Stimulated activated CD4-positive, alpha-beta T cell treated with anti-CD3 and anti-CD28 coated beads, Interleukin-4, amount 100 ng/mL, for 48 hours (primary cell): ENCODE measurements at regions not wholly inside any gene's neighbourhood (a gene's known extent, or its start where the extent isn't known, plus 50 kb on each side); places are given as distances from the start of the nearest gene placed in this dataset.

Experiments
- DNase-seq, 2 donors: peaks; one replicate each; pipeline ENCODE4 v3.0.0-alpha.2; 2020; ENCODE audit warnings: low read depth in 2 of 2

DNA sequence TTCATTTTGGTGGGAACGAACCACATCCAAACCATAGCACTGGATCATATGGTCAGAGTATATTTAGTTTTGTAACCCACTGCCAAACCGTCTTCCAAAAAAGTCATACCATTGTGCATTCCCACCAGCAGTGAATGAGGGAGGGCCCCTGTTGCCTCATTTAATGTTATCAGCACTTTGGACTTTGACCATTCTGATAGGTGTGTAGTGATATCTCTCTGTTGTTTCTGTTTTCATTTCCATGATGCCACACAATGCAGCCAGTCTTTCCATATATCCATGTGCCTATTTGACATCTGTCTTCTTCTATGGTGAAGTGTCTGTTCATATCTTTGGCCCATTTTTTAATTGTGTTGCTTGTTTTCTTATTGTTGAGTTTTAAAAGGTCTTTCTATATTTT is 105.0 kb upstream of the PPP2R2D start:
- no peak for DNase-seq

DNA sequence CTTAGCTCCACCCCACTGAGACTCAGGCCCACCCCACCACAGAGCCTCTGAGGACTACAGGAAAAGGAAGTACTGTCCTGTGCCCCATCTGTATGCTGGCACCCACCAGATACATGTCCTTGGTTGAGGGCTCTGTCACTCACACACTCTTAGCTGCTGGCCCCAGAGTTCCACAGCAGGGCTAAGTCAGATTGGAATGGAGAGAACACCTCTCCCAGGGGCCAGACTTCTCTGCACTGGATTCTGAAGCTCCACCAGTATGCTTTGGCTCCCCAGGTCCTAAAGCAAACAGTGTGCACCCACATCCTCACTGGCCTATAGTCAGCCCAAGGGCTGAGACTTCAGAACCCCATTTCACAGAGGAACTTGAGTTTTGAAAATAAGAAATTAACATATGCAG is 103.2 kb upstream of the PPP2R2D start:
- DNase-seq = no peak

DNA sequence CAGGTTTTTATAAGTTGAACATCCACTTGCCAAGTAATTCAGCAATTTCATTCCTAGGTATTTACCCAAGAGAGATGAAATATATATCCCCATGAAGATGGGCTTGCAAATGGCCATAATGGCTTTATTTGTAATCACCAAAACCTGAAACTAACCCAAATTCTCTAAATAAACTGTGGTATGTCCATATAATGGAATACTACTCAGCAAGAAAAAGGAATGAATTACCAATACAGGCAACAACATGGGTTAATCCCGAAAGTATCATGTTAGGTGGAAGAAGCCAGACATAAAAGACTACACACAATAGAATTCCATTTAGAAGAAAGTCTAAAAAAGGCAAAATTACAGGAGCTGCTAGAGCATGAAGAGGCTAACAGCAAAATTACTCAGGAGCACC is 101.4 kb upstream of the PPP2R2D start:
- DNase-seq = no peak

DNA sequence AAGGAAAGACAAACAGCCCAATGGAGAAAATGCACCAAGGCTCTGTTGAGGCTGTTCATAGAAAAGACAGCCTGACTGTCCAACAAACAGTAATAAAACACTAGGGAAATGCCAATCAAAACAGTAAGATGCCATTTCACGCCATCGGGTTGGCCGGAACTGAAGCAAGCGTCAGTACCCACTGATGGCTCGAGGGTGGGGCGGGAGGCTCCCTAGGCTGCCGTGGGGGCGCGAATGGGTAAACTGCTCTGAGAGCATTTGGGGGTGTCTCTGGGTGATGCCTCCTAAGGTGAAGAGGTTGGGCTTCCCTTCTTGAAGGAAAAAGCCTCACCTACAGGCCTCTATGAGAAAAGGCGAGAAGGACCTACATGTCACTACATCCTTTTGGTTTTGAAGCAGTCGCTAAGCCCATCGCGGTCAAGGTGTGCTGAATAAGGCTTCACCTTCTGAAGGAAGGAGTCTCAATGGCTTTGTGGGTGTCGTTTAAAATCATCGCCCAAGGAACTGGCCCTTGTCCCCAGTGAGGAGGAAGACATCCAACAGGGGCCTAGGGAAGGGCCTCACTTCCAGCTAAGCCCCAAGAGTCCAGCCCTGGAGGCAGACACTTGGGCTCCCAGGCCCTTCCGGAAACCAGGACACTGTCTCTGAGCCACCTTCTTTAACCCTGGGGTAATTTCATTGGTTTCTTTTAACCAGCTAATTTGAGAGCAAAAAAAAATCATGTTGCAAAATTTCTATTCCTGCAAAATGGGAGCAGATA is 98.5 kb upstream of the PPP2R2D start:
- DNase-seq = no peak

DNA sequence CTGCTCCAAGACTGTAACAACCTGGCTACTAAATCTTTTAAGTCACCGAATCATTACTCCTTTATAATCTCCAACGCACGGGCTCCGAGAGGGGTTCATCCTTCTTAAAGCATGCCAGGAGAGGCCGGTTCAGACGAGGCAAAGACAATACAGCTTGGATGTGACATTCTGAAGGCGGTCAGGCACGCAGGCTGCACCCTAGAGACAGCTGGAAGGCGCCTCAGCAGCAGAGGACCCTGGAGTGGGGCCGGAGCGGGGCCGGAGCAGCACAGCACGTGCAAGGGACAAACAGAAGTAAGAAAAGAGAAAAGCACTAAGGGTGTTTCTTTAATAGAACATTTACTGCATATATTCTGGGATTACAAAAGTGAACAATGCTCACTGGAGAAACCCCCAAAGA is 97.8 kb upstream of the PPP2R2D start:
- DNase-seq = no peak

DNA sequence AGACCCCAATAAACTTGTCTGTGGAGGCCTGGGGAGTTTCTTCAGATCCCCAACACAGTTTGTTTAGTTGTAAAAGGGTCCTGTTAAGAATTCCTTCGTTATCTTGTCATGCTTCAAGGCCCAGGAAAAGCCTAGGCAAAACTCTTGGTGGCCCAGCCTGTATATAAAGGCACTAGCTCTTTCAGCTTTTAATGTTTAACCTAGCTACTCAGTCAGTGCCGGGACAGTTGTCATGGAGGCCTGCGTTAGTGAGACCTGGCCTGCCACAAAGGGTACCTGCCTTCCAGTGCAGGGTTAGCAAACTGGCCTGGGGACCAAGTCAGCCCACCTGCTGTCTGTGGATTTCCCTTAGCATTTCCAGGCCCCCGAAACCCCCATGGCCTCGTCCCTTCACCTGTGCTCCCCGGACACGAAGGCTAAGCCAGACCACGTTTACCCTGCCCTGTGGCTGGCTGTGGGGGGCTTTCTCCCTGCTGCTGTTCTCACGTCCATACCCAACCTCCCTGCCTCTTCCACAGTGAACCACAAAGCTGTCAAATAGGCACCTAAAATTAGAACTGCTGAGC is 96.9 kb upstream of the PPP2R2D start:
- no peak for DNase-seq

DNA sequence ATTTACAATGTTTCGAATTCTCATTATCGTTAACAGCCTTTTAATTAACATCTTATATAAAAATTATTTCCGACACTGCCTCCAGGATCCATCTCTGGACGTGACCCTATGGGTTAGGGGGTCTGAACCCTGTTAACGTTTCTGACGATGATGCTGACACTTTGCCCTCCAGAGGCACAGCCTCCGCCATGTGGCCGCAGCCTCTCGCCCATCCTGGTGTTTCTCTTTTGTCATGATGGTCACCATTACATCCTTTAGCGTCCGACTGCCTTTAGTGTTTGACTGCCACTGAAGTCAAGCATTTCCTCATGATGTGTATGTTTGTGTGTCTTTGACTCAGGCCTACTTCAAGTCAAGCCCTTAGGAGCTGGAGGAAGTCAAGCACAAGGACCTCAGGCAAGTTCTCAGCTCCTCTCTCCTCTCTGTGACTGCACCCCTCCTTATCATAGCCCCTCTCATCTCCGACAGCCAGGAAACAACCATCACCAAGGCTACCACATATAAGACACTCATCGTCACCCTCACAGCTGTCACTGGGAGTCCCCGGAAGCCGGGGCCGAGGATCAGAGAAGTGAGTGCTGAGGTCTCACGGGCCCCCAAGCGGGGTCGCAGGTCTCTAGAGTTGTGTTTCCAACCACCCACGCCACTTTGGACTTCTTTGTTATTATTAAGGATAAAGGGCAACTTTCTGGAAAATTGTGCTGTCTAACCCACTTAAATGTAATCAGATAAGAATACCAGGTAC is 96.1 kb upstream of the PPP2R2D start:
- DNase-seq = no peak

DNA sequence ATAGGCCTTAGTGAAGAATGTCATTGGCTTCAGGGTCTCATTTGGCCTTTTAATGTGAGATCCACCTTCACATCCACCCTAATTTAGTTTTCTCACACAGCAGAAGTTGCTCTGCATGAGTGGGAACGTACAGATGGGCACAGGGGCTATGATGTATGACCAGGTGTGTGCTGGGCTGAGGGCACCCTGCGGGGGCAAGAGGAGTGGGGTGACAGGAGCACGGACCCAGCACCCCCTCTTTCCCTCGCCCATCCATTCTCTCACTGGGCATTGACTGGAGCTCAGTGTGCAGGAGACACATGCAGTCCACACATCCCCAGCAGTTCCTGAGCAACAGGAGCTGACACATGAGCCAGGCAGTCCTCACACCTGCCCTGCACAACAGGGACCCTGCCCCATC is 95.1 kb upstream of the PPP2R2D start:
- no peak for DNase-seq

DNA sequence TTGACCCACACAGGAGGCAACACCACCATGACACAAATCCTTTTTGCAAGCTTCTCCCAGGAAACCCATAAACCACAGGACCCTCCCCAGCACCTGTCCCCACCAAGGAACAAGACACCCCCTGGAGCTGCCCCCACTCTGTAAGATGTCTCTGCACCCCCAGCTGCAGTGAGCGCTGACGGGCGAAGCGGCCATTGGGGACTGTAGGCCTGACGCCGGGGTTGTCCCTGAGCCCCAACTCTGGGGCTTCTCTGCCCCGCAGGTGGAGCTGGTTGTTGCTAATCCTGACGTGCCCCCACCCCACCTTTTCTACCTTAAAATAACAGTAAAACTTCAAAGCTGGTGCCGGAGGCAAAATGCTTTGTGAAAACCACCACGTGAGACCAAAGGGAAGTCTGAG is 94.7 kb upstream of the PPP2R2D start:
- no peak for DNase-seq

DNA sequence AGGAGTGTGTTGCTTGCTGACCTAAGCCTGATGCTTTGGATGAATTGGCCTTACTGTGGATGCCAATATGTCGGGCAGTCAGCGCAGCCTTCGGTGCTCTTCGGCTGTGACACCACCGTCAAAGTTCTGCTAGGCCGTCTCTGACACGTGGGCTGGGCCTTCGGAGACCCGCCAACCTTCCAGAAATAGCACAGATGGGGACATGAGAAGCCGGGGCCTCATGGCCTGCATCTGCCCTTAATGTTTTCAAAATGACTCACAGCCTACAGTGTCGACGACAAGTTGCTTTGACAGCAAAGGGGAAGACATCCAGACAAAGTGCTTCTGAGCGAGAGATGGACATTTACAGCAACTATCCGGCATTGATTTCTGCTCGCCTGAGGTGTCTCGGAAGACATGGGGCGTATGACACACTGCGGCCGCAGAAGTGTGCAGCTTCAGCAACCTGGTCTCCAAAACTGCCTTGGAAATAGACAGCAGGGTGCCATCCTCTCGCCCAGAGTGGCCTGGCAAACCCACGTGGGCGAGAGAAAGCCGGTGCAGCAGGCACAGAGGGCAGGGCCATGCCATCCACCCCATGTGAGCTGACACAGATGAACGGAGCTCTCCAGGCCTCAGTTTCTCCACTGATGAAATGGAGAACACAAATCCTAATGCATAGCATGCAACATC is 94.0 kb upstream of the PPP2R2D start:
- DNase-seq = no peak

DNA sequence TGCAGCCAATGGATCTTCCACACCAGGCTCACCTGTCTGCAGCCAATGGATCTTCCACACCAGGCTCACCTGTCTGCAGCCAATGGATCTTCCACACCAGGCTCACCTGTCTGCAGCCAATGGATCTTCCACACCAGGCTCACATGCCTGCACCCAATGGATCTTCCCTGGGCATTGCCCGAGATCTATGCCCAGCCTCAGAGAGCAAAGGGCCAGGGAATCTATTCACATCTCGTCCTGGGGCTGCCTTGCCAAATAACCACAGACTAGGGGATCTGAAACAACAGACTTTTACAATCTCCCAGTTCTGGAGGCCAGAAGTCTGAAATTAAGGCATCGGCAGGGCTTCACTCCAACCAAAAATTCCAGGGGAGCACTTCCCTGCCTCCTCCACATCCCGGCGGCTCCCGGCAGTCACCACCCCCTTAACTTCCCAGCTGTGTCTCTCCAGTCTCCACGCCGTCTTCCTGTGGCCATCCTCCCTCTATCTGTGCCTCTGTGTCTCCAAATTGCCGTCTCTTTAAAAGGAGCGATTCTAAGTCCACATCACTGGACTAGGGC is 92.4 kb upstream of the PPP2R2D start:
- no peak for DNase-seq

DNA sequence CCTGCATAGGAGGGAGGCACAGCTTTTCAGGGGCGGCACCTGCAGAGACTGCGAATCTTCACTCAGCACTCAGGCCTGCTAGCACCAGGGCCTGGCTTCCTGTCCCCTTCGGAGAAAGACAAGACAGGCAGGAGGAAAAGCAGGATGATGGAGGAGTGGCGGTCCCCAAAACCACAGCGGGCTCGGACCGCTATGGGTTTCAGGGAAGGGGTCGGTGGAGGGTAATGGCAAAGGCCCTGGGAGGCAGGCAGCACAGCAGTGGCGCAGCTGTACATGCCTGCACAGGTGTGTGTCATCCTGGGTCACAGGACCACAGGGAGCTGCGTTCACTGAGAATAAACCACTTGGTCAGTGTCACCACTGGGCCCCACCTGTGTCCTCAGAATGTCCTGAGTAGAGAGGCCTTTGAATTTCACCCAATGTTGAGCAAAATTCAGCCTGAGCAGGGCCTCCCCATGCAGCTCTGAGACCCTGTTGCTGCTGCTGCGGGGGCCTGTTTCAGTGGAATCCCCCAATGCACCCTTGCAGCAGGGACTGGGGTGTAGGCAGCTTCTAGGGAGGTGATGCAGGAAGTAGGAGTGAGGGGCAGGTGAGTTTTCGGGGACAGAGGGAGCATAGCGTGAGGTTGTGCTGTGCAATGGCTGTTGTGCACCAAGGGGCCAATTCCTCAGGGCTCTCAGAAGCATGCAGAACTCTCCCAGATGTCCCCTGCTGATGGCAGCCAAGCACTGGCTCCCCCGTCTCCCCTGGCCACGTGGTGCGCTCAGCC is 90.6 kb upstream of the PPP2R2D start:
- DNase-seq = no peak

DNA sequence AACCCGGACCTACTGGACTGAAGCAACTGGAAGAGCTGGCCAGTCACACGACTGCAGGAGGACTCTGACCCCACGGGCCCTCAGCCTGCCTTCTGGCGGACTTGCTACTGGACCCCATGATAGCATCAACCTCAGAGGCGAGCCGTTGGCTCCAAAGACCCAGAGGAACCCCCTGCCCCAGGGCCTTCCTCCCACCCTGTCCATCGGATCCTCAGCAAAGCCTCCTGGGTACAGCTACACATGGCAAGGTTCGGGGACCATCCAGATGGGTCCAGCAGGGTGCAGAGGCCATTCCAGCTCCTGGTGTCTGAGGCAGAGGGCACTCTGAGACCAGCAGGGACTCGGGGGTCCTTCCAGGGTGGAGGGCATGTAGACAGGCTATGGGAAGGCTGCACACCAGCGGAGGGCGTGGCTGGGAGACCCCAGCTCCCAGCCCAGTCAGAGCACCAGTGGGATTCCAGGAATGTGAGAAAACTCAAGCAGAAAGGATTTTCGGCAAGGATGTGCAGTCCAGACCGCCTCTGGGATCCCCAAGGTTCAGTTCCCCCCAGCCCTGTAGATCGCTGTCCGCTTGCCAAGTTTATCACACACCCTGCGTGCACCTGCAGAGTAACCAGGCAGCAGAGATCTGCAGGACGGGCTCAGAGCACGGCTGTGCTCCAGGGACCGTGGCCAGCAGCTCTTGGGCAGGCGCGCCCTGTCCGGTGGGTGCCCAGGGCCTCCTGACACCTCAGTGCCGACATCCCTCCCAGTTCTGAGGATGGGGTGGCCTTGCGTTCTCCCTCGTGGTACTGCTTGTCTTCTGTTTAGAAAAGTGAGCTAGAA is 89.8 kb upstream of the PPP2R2D start:
- no peak for DNase-seq

DNA sequence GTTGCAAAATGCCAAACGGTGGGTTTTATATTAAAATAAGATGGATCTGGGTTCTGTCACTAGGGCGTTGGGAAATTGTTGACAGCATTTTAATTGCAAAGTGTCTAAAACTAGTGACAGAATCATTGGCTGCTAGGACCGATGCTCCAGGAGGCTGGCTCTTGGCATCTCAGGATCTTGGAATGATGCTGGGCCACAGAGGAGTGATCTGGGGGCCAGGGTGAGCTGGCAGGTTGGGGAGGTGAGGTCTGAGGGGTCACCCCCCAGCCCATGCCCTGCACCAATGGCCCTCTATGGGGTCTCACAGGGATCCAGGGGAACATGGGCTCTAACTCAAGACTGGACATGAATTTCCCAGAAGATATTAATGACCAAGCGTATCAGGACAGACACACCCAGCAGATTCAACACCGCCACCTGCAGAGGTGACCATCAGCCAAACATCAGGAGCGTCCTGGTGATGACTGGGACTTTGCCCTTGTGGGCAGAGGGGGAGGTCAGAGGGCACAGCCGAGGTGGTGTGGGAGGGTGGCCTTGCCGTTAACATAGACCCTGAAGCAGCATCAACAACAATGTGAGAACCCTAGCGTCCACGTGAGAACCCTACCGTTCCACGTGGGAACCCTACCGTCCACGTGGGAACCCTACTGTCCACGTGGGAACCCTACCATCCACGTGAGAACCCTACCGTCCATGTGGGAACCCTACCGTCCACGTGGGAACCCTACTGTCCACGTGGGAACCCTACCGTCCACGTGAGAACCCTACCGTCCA is 89.0 kb upstream of the PPP2R2D start:
- no peak for DNase-seq

DNA sequence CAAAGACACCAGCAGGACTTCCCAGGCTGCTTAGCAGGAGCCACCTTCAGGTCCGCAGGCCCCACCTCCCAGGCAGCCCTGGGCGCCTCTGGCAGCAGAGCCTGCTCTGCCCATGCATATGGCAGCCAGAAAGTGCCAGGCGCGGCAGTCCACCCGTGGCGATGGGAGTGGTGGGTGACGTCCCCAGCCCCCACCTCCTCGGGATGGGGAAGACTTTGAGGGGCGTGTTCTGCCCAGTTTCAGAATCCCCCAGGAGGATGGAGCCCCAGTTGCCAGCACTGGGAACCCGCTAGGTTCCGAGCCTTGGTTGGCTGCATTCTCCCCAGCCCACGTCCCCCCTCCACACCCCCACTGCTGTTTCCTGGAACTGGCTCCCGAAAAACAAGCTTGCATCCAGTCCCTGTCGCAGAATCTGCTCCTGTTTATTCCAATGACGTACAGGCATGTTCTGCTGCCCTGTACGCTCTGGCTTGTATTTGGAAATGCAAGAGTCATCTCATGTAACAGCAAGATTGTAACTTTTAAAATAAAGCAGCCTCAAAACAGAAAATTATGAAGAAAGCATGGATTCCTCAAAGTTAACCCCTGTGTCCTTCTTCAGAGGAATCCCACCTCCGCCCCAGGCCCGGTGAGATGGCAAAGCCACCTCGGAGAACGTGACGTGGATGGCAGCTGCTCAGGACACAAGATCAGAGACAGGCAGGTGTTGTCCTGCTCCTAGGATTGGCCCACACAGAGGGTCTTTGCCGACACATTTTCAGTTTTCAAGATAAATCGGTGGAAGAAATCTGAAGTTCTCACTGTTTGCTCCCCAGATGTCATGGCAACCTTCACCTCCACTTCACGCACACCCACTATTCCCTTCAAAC is 87.8 kb upstream of the PPP2R2D start:
- no peak for DNase-seq

DNA sequence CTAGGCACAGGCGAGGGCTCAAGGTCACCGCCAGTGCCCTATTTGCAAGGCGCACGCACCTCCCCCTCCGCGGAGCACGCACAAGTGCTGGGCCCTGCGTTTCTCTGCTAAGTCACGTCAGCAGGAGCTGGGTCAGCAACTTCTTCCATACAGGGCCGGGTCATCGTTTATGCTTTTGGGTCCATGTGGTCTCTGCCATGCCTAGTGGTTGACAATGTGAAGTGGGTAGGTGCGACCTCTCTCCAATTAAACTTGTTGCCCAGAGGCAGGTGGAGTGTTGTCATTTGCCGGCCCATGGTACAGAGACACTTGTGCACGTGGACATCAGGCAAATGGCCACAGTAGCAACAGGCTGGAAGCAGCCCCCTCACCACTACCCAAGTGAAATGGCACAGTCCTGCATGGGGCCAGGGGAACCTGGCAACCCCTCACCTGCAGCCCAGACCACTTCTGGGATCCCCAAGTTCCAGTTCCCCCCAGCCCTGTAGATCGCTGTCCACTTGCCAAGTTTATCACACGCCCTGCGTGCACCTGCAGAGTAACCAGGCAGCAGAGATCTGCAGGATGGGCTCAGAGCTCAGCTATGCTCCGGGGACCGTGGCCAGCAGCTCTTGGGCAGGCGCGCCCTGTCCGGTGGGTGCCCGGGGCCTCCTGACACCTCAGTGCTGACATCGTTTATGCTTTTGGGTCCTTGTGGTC is 86.1 kb upstream of the PPP2R2D start:
- no peak for DNase-seq

DNA sequence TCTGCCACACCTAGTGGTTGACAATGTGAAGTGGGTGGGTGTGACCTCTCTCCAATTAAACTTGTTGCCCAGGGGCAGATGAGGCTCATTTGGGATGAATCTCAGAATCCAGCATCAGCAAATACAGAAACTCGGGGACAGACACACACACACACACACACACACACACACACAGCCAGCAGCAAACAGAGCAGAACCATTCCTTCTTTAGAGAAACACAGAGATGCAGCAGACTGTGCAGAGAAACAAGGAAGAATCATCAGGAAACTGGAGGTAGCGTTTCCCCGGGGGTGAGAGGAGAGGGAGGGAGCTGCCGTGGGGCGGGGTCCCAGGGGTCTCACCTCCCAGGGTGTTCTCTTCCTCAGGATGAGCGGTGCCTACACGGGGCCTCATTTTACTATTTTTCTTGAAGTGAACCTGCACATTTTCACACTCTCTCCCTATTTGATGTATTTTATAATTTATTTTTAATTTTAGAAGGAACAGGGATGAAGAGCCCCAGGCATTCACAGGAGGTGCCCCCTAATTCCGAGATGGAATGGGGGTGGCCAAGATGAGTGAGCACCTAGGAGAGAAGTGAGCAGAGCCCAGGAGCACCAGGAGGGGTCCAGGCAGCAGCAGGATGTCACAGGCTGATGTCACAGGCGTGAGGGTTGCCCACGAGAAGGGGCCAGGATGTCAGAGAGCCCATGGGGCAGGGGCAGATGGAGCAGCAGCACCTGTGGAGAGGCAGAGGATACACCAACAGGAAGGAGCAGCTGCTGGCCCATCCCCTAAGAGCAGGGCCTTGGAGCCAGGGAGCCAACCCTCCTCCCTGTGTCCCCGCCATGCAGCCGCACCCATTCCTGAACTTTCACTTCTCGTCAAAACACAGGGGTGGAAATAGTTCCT is 85.3 kb upstream of the PPP2R2D start:
- no peak for DNase-seq
